ENCODE measurements at regions not wholly inside any gene's neighbourhood (a gene's known extent, or its start where the extent isn't known, plus 50 kb on each side); places are given as distances from the start of the nearest gene placed in this dataset.

DNA sequence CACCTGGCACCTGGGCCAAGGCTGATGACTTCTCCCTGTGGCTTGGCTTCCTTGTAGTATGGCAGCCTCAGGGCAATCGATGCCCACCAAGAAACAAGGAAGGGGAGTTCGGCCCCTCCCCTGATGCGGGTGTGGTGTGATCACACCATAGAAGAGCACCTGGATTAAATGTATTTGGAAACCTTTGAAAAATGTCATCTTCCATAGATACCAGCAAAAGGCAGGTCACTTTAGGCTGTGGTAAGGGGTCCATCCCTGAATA is 198.2 kb downstream of the CYP26B1 start:
- ChIA-PET POLR2A (no interaction called here), CTCF (no interaction called here)
- DNase-seq (ENCODE audit: extremely low spot score) = no peak
- no peak for TF ChIP-seq FOXA1 (IDR thresholded peaks at IDR 0.05)
- TF ChIP-seq, protein P1, sequence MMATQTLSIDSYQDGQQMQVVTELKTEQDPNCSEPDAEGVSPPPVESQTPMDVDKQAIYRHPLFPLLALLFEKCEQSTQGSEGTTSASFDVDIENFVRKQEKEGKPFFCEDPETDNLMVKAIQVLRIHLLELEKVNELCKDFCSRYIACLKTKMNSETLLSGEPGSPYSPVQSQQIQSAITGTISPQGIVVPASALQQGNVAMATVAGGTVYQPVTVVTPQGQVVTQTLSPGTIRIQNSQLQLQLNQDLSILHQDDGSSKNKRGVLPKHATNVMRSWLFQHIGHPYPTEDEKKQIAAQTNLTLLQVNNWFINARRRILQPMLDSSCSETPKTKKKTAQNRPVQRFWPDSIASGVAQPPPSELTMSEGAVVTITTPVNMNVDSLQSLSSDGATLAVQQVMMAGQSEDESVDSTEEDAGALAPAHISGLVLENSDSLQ (IDR thresholded peaks at IDR 0.05) = no peak
- no peak for TF ChIP-seq ZNF384 (IDR thresholded peaks at IDR 0.05)
- TF ChIP-seq ELF4 (IDR thresholded peaks at IDR 0.05) = no peak
- TF ChIP-seq L3MBTL2 (conservative IDR thresholded peaks at IDR 0.05) = no peak
- TF ChIP-seq FOXK2 (IDR thresholded peaks at IDR 0.05) = no peak
- no peak for TF ChIP-seq BHLHE40 (IDR thresholded peaks at IDR 0.05; ENCODE audit: borderline replicate concordance)
- TF ChIP-seq NFRKB (IDR thresholded peaks at IDR 0.05) = no peak
- no peak for TF ChIP-seq CTBP1 (IDR thresholded peaks at IDR 0.05; ENCODE audit: borderline replicate concordance)
- no peak for TF ChIP-seq HDGF (IDR thresholded peaks at IDR 0.05; ENCODE audit: borderline replicate concordance)
- no peak for TF ChIP-seq ARNT (IDR thresholded peaks at IDR 0.05)
- TF ChIP-seq LEF1 (IDR thresholded peaks at IDR 0.05; ENCODE audit: borderline replicate concordance) = no peak
- TF ChIP-seq FOXM1 (IDR thresholded peaks at IDR 0.05; ENCODE audit: borderline replicate concordance) = no peak
- no peak for TF ChIP-seq TARDBP (IDR thresholded peaks at IDR 0.05)
- TF ChIP-seq SP1 (IDR thresholded peaks at IDR 0.05) = no peak

DNA sequence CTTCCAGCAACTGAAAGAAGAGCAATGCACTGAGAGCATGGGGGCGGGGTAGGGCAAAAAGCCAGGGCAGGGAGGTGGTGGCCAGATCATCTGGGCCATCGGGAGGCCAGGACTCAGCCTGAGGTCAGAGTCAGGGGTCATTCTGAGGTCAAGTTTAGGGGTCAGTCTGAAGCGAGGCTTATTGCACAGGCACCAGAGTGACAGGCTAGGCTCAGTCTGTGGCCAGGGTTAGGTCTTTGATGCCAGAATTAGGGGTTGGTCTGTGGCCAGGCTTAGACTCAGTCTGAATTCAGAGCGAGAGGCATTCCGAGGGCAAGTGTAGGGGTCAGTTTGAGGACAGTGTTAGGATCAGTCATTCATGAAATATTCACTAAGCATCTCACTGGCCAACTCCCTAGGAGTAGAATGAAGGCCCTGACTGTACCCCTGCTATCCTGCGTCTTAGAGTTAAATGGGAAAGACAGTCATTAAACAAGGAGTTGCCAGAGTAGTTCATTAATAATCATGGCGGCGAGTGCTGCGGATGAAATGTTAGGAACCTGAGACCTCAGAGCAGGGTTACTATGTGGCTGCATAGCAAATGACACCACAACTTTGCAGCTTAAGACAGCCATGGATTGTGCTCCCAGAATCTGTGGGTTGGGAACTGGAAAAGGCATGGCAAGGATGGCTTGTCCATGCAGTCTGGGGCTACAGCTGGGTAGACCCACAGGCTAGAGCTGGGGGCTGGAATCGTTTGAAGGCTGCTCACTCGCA is 198.7 kb downstream of the CYP26B1 start:
- ChIA-PET CTCF (no interaction called here), POLR2A (no interaction called here)
- TF ChIP-seq FOXK2 (IDR thresholded peaks at IDR 0.05) (no peak), SUZ12 (IDR thresholded peaks at IDR 0.05) (no peak), SP1 (IDR thresholded peaks at IDR 0.05) (no peak), NFRKB (IDR thresholded peaks at IDR 0.05) (no peak), TARDBP (IDR thresholded peaks at IDR 0.05) (no peak), L3MBTL2 (conservative IDR thresholded peaks at IDR 0.05) (no peak), ZNF384 (IDR thresholded peaks at IDR 0.05) (no peak), FOXM1 (IDR thresholded peaks at IDR 0.05; ENCODE audit: borderline replicate concordance) (no peak), ELF4 (IDR thresholded peaks at IDR 0.05) (no peak)
- TF ChIP-seq, protein P1 (IDR thresholded peaks at IDR 0.05) = no peak
- no peak for DNase-seq (ENCODE audit: extremely low spot score)

DNA sequence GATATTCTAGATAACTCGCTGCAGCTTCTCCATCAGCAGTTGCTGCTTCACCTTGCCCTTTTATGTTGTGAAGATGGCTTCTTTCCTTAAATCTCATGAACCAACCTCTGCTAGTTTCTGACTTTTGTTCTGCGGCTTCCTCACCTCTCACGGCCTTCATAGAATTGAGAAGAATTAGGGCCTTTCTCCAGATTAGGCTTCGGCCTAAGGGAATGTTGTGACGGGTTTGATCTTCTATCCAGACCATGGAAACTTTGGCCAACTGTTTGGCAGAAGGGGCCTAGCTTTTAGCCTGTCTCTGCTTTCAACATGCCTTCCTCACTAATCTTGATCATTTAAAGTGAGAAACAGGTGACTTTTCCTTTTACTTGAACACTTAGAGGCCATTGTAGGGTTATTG is 199.9 kb downstream of the CYP26B1 start:
- POLR2A ChIA-PET = no interaction called here
- CTCF ChIA-PET = no interaction called here
- TF ChIP-seq CTBP1 (IDR thresholded peaks at IDR 0.05; ENCODE audit: borderline replicate concordance) (no peak), TARDBP (IDR thresholded peaks at IDR 0.05) (no peak), HDGF (IDR thresholded peaks at IDR 0.05; ENCODE audit: borderline replicate concordance) (no peak), SUZ12 (IDR thresholded peaks at IDR 0.05) (no peak), BHLHE40 (IDR thresholded peaks at IDR 0.05; ENCODE audit: borderline replicate concordance) (no peak), ZNF384 (IDR thresholded peaks at IDR 0.05) (no peak), FOXA1 (IDR thresholded peaks at IDR 0.05) (no peak), ELF4 (IDR thresholded peaks at IDR 0.05) (no peak), FOXM1 (IDR thresholded peaks at IDR 0.05; ENCODE audit: borderline replicate concordance) (no peak), SP1 (IDR thresholded peaks at IDR 0.05) (no peak), ARNT (IDR thresholded peaks at IDR 0.05) (no peak), NFRKB (IDR thresholded peaks at IDR 0.05) (no peak), L3MBTL2 (conservative IDR thresholded peaks at IDR 0.05) (no peak), FOXK2 (IDR thresholded peaks at IDR 0.05) (no peak), LEF1 (IDR thresholded peaks at IDR 0.05; ENCODE audit: borderline replicate concordance) (no peak)
- TF ChIP-seq, protein P1 (IDR thresholded peaks at IDR 0.05) = no peak
- DNase-seq (ENCODE audit: extremely low spot score) = no peak

DNA sequence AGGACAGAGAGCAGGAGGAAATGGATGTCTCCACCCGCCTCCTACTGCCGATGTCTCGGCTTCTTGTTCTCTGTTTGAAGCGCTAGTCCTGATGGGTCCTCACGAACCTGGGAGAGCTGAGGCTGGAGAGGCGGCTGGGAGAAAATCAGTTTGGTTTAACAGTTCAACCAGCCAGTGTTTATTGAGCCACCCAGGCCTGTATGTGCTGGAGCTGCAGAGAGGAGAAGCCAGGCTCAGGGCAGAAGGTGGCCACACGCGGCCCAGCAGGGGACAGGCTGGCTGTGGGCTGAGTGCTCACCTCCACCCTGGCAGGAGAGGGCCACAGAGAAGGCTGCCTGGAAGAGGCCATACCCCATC is 202.1 kb downstream of the CYP26B1 start:
- TF ChIP-seq ELF4 (IDR thresholded peaks at IDR 0.05) (no peak), LEF1 (IDR thresholded peaks at IDR 0.05; ENCODE audit: borderline replicate concordance) (no peak), SUZ12 (IDR thresholded peaks at IDR 0.05) (no peak), L3MBTL2 (conservative IDR thresholded peaks at IDR 0.05) (no peak), ZNF384 (IDR thresholded peaks at IDR 0.05) (no peak), BHLHE40 (IDR thresholded peaks at IDR 0.05; ENCODE audit: borderline replicate concordance) (no peak), CTBP1 (IDR thresholded peaks at IDR 0.05; ENCODE audit: borderline replicate concordance) (no peak), TARDBP (IDR thresholded peaks at IDR 0.05) (no peak), FOXA1 (IDR thresholded peaks at IDR 0.05) (no peak), HDGF (IDR thresholded peaks at IDR 0.05; ENCODE audit: borderline replicate concordance) (no peak), SP1 (IDR thresholded peaks at IDR 0.05) (no peak), FOXK2 (IDR thresholded peaks at IDR 0.05) (no peak), ARNT (IDR thresholded peaks at IDR 0.05) (no peak), NFRKB (IDR thresholded peaks at IDR 0.05) (no peak), FOXM1 (IDR thresholded peaks at IDR 0.05; ENCODE audit: borderline replicate concordance) (no peak)
- TF ChIP-seq, protein P1 (IDR thresholded peaks at IDR 0.05) = no peak
- ChIA-PET CTCF (no interaction called here), POLR2A (no interaction called here)
- no peak for DNase-seq (ENCODE audit: extremely low spot score)

DNA sequence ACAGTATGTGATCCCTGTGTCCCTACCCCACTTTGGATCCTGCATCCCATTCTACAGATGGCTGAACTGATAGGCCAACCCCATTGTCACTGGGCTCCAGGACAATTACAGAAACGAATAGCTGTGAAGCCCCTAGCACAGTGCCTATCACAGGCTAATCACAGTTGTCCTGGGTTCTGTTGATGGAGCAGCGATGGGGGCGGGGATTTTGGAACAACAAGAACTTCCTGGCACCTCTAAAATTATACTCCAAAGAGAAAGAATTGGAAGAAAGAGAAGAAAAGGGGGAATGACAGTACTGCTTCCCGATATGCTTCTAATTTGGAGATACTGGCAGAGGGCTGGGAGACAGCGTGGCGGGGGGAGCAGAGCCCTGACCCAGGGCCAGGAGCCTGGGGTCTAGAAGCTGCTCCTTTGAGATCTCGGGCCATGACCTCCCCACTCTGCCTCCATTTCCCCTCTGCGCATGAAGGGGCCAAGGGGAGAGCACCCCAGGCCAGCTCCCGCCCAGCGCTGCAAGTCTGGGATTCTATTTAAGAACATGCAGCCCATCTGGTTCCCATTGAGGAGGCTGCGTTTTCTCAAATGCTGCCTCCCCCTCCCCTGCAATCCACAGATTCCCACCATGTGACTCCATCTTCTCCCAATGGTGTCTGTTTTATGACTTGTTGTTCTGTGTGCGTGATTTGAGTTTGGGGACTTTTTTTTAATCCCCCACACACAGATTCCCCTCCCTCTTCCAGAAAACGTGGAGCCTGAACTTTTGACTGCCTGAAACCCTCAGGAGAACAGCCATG is 202.7 kb downstream of the CYP26B1 start:
- no peak for TF ChIP-seq LEF1 (IDR thresholded peaks at IDR 0.05; ENCODE audit: borderline replicate concordance)
- no peak for TF ChIP-seq SUZ12 (IDR thresholded peaks at IDR 0.05)
- TF ChIP-seq HDGF (IDR thresholded peaks at IDR 0.05; ENCODE audit: borderline replicate concordance) = no peak
- TF ChIP-seq CTBP1 (IDR thresholded peaks at IDR 0.05; ENCODE audit: borderline replicate concordance) = no peak
- TF ChIP-seq L3MBTL2 (conservative IDR thresholded peaks at IDR 0.05) = no peak
- no peak for TF ChIP-seq FOXK2 (IDR thresholded peaks at IDR 0.05)
- TF ChIP-seq FOXM1 (IDR thresholded peaks at IDR 0.05; ENCODE audit: borderline replicate concordance) = no peak
- TF ChIP-seq NFRKB (IDR thresholded peaks at IDR 0.05) = no peak
- no peak for TF ChIP-seq FOXA1 (IDR thresholded peaks at IDR 0.05)
- TF ChIP-seq ZNF384 (IDR thresholded peaks at IDR 0.05) = no peak
- ChIA-PET POLR2A (no interaction called here), CTCF (no interaction called here)
- DNase-seq (ENCODE audit: extremely low spot score) = no peak

Data from HEK293T (cell line).